H4 (cell line): ENCODE measurements at regions not wholly inside any gene's neighbourhood (a gene's known extent, or its start where the extent isn't known, plus 50 kb on each side); places are given as distances from the start of the nearest gene placed in this dataset.

Experiments
- DNase-seq: peaks from one replicate; pipeline ENCODE4 v3.0.0-alpha.2; 2015; ENCODE audit warnings: low spot score

GRCh38 chr5:53825926-53826325, 265.5 kb downstream of the NDUFS4 start:
- DNase-seq, result no peak

GRCh38 chr5:53826504-53826903, 266.1 kb downstream of the NDUFS4 start:
- no peak for DNase-seq

GRCh38 chr5:53827211-53827651, 266.8 kb downstream of the NDUFS4 start:
- no peak for DNase-seq

GRCh38 chr5:53831496-53831895, 271.1 kb downstream of the NDUFS4 start:
- no peak for DNase-seq
